ENCODE measurements at regions not wholly inside any gene's neighbourhood (a gene's known extent, or its start where the extent isn't known, plus 50 kb on each side); places are given as distances from the start of the nearest gene placed in this dataset.

- Mint-ChIP-seq H3K9me3 (peaks cover 0 to 3% of the 10 kb centered on the region in 2 donors), H3K36me3 (no peaks in the 10 kb centered on the region), H3K27me3 (peaks cover 0 to 20% of the 10 kb centered on the region in 2 donors), H3K4me3 (no peak overlapping the region), H3K4me1 (no peaks in the 10 kb centered on the region), H3K27ac (no peak overlapping the region)
- ATAC-seq (replicated peaks): no peak
- DNase-seq: no peak
Observed at GRCh38 chr10:129309565-129309964, 157.5 kb upstream of the MGMT start.

GRCh38 chr10:129310881-129311280 is 156.2 kb upstream of the MGMT start:
- no peaks in the 10 kb centered on the region for H3K4me1 Mint-ChIP-seq
- H3K27me3 Mint-ChIP-seq: peaks cover 0 to 18% of the 10 kb centered on the region in 2 donors
- H3K27ac Mint-ChIP-seq: no peak overlapping the region
- DNase-seq (no peak), ATAC-seq (replicated peaks) (no peak)
- H3K4me3 Mint-ChIP-seq: no peak overlapping the region
- peaks cover 0 to 7% of the 10 kb centered on the region in 2 donors for H3K9me3 Mint-ChIP-seq
- H3K36me3 Mint-ChIP-seq: no peaks in the 10 kb centered on the region

- Mint-ChIP-seq H3K4me1 (peaks cover 0 to 2% of the 10 kb centered on the region in 2 donors), H3K27ac (no peak overlapping the region), H3K4me3 (no peak overlapping the region), H3K27me3 (no peaks in the 10 kb centered on the region), H3K36me3 (no peaks in the 10 kb centered on the region), H3K9me3 (peaks cover 6 to 11% of the 10 kb centered on the region in 2 donors)
- DNase-seq (no peak), ATAC-seq (replicated peaks) (no peak)
Observed at GRCh38 chr10:129319934-129320333, 147.1 kb upstream of the MGMT start.

GRCh38 chr10:129320340-129320739 is 146.7 kb upstream of the MGMT start:
- H3K27ac Mint-ChIP-seq: no peak overlapping the region
- H3K9me3 Mint-ChIP-seq: peaks cover 6 to 9% of the 10 kb centered on the region in 2 donors
- DNase-seq (no peak), ATAC-seq (replicated peaks) (no peak)
- H3K4me3 Mint-ChIP-seq: no peak overlapping the region
- peaks cover 0 to 2% of the 10 kb centered on the region in 2 donors for H3K4me1 Mint-ChIP-seq
- H3K36me3 Mint-ChIP-seq: no peaks in the 10 kb centered on the region
- H3K27me3 Mint-ChIP-seq: no peaks in the 10 kb centered on the region

GRCh38 chr10:129321727-129322126 is 145.3 kb upstream of the MGMT start:
- ATAC-seq (replicated peaks) (no peak), DNase-seq (no peak)
- peaks cover 0 to 2% of the 10 kb centered on the region in 2 donors for H3K4me1 Mint-ChIP-seq
- H3K4me3 Mint-ChIP-seq: no peak overlapping the region
- H3K9me3 Mint-ChIP-seq: peaks cover 6% of the 10 kb centered on the region in 2 donors
- H3K36me3 Mint-ChIP-seq: no peaks in the 10 kb centered on the region
- no peak overlapping the region for H3K27ac Mint-ChIP-seq
- H3K27me3 Mint-ChIP-seq: peaks cover 0 to 3% of the 10 kb centered on the region in 2 donors

GRCh38 chr10:129322933-129323820 is 143.9 kb upstream of the MGMT start:
- peaks cover 0 to 2% of the 10 kb centered on the region in 2 donors for H3K4me1 Mint-ChIP-seq
- no peaks in the 10 kb centered on the region for H3K36me3 Mint-ChIP-seq
- H3K27ac Mint-ChIP-seq: no peak overlapping the region
- no peak for DNase-seq
- H3K27me3 Mint-ChIP-seq: peaks cover 4 to 6% of the 10 kb centered on the region in 2 donors
- no peak overlapping the region for H3K4me3 Mint-ChIP-seq
- H3K9me3 Mint-ChIP-seq: peaks cover 6% of the 10 kb centered on the region in 2 donors
- no peak for ATAC-seq (replicated peaks)

- no peak for ATAC-seq (replicated peaks)
- Mint-ChIP-seq H3K4me3 (no peak overlapping the region), H3K36me3 (no peaks in the 10 kb centered on the region), H3K27me3 (peaks cover 5 to 6% of the 10 kb centered on the region in 2 donors), H3K9me3 (peaks cover 5 to 6% of the 10 kb centered on the region in 2 donors), H3K4me1 (peaks cover 0 to 2% of the 10 kb centered on the region in 2 donors), H3K27ac (no peak overlapping the region)
- no peak for DNase-seq
Observed at GRCh38 chr10:129323879-129324278, 143.2 kb upstream of the MGMT start.

- H3K9me3 Mint-ChIP-seq: peaks cover 0 to 3% of the 10 kb centered on the region in 2 donors
- H3K36me3 Mint-ChIP-seq: no peaks in the 10 kb centered on the region
- no peak for ATAC-seq (replicated peaks)
- no peak overlapping the region for H3K27ac Mint-ChIP-seq
- H3K4me1 Mint-ChIP-seq: no peaks in the 10 kb centered on the region
- DNase-seq: no peak
- H3K27me3 Mint-ChIP-seq: peaks cover 11 to 12% of the 10 kb centered on the region in 2 donors
- H3K4me3 Mint-ChIP-seq: no peak overlapping the region
Observed at GRCh38 chr10:129325893-129326292, 141.1 kb upstream of the MGMT start.

- Mint-ChIP-seq H3K36me3 (no peaks in the 10 kb centered on the region), H3K27ac (no peak overlapping the region), H3K27me3 (peaks cover 23 to 28% of the 10 kb centered on the region in 2 donors), H3K9me3 (no peaks in the 10 kb centered on the region), H3K4me3 (no peak overlapping the region), H3K4me1 (no peaks in the 10 kb centered on the region)
- no peak for DNase-seq
- no peak for ATAC-seq (replicated peaks)
Observed at GRCh38 chr10:129328546-129328945, 138.5 kb upstream of the MGMT start.

- Mint-ChIP-seq H3K27ac (no peak overlapping the region), H3K27me3 (peaks cover 29 to 36% of the 10 kb centered on the region in 2 donors), H3K4me1 (no peaks in the 10 kb centered on the region), H3K9me3 (no peaks in the 10 kb centered on the region), H3K4me3 (no peak overlapping the region), H3K36me3 (no peaks in the 10 kb centered on the region)
- ATAC-seq (replicated peaks) (no peak), DNase-seq (no peak)
Observed at GRCh38 chr10:129329385-129330055, 137.5 kb upstream of the MGMT start.

- Mint-ChIP-seq H3K9me3 (no peaks in the 10 kb centered on the region), H3K4me1 (no peaks in the 10 kb centered on the region), H3K4me3 (no peak overlapping the region), H3K27me3 (peaks cover 29 to 37% of the 10 kb centered on the region in 2 donors), H3K36me3 (no peaks in the 10 kb centered on the region), H3K27ac (no peak overlapping the region)
- ATAC-seq (replicated peaks): no peak
- no peak for DNase-seq
Observed at GRCh38 chr10:129330211-129330610, 136.8 kb upstream of the MGMT start.

- no peak for DNase-seq
- no peaks in the 10 kb centered on the region for H3K9me3 Mint-ChIP-seq
- H3K27ac Mint-ChIP-seq: no peak overlapping the region
- H3K4me3 Mint-ChIP-seq: no peak overlapping the region
- no peaks in the 10 kb centered on the region for H3K36me3 Mint-ChIP-seq
- no peak for ATAC-seq (replicated peaks)
- H3K27me3 Mint-ChIP-seq: peaks cover 29 to 37% of the 10 kb centered on the region in 2 donors
- H3K4me1 Mint-ChIP-seq: no peaks in the 10 kb centered on the region
Observed at GRCh38 chr10:129331207-129331838, 135.7 kb upstream of the MGMT start.

- no peaks in the 10 kb centered on the region for H3K4me1 Mint-ChIP-seq
- no peak overlapping the region for H3K4me3 Mint-ChIP-seq
- ATAC-seq (replicated peaks) (no peak), DNase-seq (no peak)
- H3K27me3 Mint-ChIP-seq: peaks cover 29 to 37% of the 10 kb centered on the region in 2 donors
- no peaks in the 10 kb centered on the region for H3K9me3 Mint-ChIP-seq
- no peak overlapping the region for H3K27ac Mint-ChIP-seq
- H3K36me3 Mint-ChIP-seq: no peaks in the 10 kb centered on the region
Observed at GRCh38 chr10:129331839-129332220, 135.2 kb upstream of the MGMT start.

- Mint-ChIP-seq H3K27me3 (peaks cover 29 to 37% of the 10 kb centered on the region in 2 donors), H3K9me3 (no peaks in the 10 kb centered on the region), H3K36me3 (no peaks in the 10 kb centered on the region), H3K4me1 (no peaks in the 10 kb centered on the region), H3K27ac (no peak overlapping the region), H3K4me3 (no peak overlapping the region)
- no peak for DNase-seq
- ATAC-seq (replicated peaks): no peak
Observed at GRCh38 chr10:129332476-129332875, 134.6 kb upstream of the MGMT start.

Data from stimulated activated naive B cell treated with anti-CD40 and anti-IgM and Interleukin-4, amounts not matched to agents 10 μg/mL and 1 μg/mL and 100 μg/mL, for 72 hours (primary cell).